Lower leg skin (tissue), 3 donors: ENCODE measurements at regions not wholly inside any gene's neighbourhood (a gene's known extent, or its start where the extent isn't known, plus 50 kb on each side); places are given as distances from the start of the nearest gene placed in this dataset.

Experiments used
- CTCF ChIP-seq, 3 donors: fragments of 450-650 bp; IDR thresholded peaks; one replicate each; pipeline ENCODE4 v1.5.1; 2016; ENCODE audit warnings: antibody characterized with exemption in 3 of 3, mild to moderate bottlenecking in 3 of 3, moderate library complexity in 2 of 3
- POLR2A ChIP-seq, 2 donors: fragments of 450-650 bp; IDR thresholded peaks; one replicate each; pipeline ENCODE4 v1.6.1; 2016 to 2017; ENCODE audit warnings: antibody characterized with exemption in 2 of 2, mild to moderate bottlenecking in 1 of 2, moderate library complexity in 1 of 2

- TF ChIP-seq POLR2A (IDR thresholded peaks at IDR 0.05) (no peak), CTCF (IDR thresholded peaks at IDR 0.05) (no peak)
These were observed 277.0 kb downstream of the PREX1 start for GRCh38 chr20:48550814-48551213.
